Mammary epithelial cell (primary cell): ENCODE measurements at regions not wholly inside any gene's neighbourhood (a gene's known extent, or its start where the extent isn't known, plus 50 kb on each side); places are given as distances from the start of the nearest gene placed in this dataset.

Experiments used
- CTCF ChIP-seq, 2 donors: IDR thresholded peaks in 1 of 2; conservative IDR thresholded peaks in 1 of 2; 2 replicates each; pipeline ENCODE4 v1.5.1; 2011 to 2012; ENCODE audit warnings: inconsistent platforms in 2 of 2, low read length in 2 of 2, mild to moderate bottlenecking in 2 of 2, control low read depth in 1 of 2, low read depth in 1 of 2; ENCODE audit not compliant: insufficient read depth in 1 of 2; ENCODE audit errors: extremely low read depth in 1 of 2
- EZH2 ChIP-seq: IDR thresholded peaks from 2 replicates; pipeline ENCODE4 v1.6.1; 2012; ENCODE audit warnings: low read length, inconsistent platforms, borderline replicate concordance

- TF ChIP-seq EZH2 (no peak), CTCF (conservative IDR thresholded peaks at IDR 0.05 in 1 of 2, IDR thresholded peaks at IDR 0.05 in 1 of 2; ENCODE audit: extremely low read depth in 1 of 2, insufficient read depth in 1 of 2, low read depth in 1 of 2, low read length in 2 of 2) (no peak)
Observed at GRCh38 chr7:17706275-17706674, 234.0 kb downstream of the SNX13 start.
